ENCODE measurements at regions not wholly inside any gene's neighbourhood (a gene's known extent, or its start where the extent isn't known, plus 50 kb on each side); places are given as distances from the start of the nearest gene placed in this dataset.

- TF ChIP-seq CTCF (IDR thresholded peaks at IDR 0.05; ENCODE audit: insufficient read depth, low read depth, low read length) (no peak), EZH2 (IDR thresholded peaks at IDR 0.05; ENCODE audit: insufficient read depth, low read length) (no peak)
Measured at GRCh38 chr19:31406106-31406505, 56.9 kb upstream of the TSHZ3 start.

All from astrocyte (in vitro differentiated cells and primary cell).